ENCODE measurements at regions not wholly inside any gene's neighbourhood (a gene's known extent, or its start where the extent isn't known, plus 50 kb on each side); places are given as distances from the start of the nearest gene placed in this dataset.
A peak's percentile ranks its signal among the peaks of the same experiment; 100 is the strongest.
"Not testable (repeated sequence)": the region's sequence is repeated elsewhere in the genome, so short reads cannot be mapped to it uniquely, and the experiment has no call there.

- Histone ChIP-seq H3K27me3 (ENCODE audit: low read depth) (no peaks in the 10 kb centered on the region), H3K4me1 (no peaks in the 10 kb centered on the region), H3K36me3 (replicated peaks) (no peaks in the 10 kb centered on the region), H3K4me3 (no peak overlapping the region), H3K9me3 (no peaks in the 10 kb centered on the region)
- in situ Hi-C loops (cut with MboI; ENCODE audit: low sequenced_read_pairs) = no loop called here
- DNase-seq (ENCODE audit: low spot score in 2 of 2) = no peak
Observed at GRCh38 chr4:135515295-135515694, 1313.7 kb upstream of the PABPC4L start.

GRCh38 chr4:135510582-135510981 lies 1309.0 kb upstream of the PABPC4L start:
- DNase-seq (ENCODE audit: low spot score in 2 of 2) = no peak
- in situ Hi-C loops (cut with MboI; ENCODE audit: low sequenced_read_pairs) = no loop called here
- H3K27me3 ChIP-seq (ENCODE audit: low read depth) = no peaks in the 10 kb centered on the region

GRCh38 chr4:135508006-135508714 lies 1306.6 kb upstream of the PABPC4L start:
- H3K4me1 ChIP-seq = no peaks in the 10 kb centered on the region
- in situ Hi-C loops (cut with MboI; ENCODE audit: low sequenced_read_pairs) = no loop called here
- H3K4me3 ChIP-seq = no peak overlapping the region
- no peaks in the 10 kb centered on the region for H3K36me3 ChIP-seq (replicated peaks)
- no peaks in the 10 kb centered on the region for H3K27me3 ChIP-seq (ENCODE audit: low read depth)
- H3K9me3 ChIP-seq = no peaks in the 10 kb centered on the region
- no peak for DNase-seq (ENCODE audit: low spot score in 2 of 2)

More at GRCh38 chr4:135510582-135510981, 1309.0 kb upstream of the PABPC4L start:
- Histone ChIP-seq H3K36me3 (replicated peaks) (no peaks in the 10 kb centered on the region), H3K9me3 (no peaks in the 10 kb centered on the region), H3K4me3 (no peak overlapping the region), H3K4me1 (no peaks in the 10 kb centered on the region)

GRCh38 chr4:135497563-135498152 lies 1296.1 kb upstream of the PABPC4L start:
- Histone ChIP-seq H3K4me3 (no peak overlapping the region), H3K4me1 (no peaks in the 10 kb centered on the region), H3K36me3 (replicated peaks) (no peaks in the 10 kb centered on the region), H3K9me3 (no peaks in the 10 kb centered on the region), H3K27me3 (ENCODE audit: low read depth) (no peaks in the 10 kb centered on the region)
- in situ Hi-C loops (cut with MboI; ENCODE audit: low sequenced_read_pairs) = no loop called here
- no peak for DNase-seq (ENCODE audit: low spot score in 2 of 2)

- Histone ChIP-seq H3K4me1 (no peaks in the 10 kb centered on the region), H3K36me3 (replicated peaks) (no peaks in the 10 kb centered on the region), H3K27me3 (ENCODE audit: low read depth) (no peaks in the 10 kb centered on the region), H3K4me3 (no peak overlapping the region), H3K9me3 (no peaks in the 10 kb centered on the region)
- in situ Hi-C loops (cut with MboI; ENCODE audit: low sequenced_read_pairs) = no loop called here
- DNase-seq (ENCODE audit: low spot score in 2 of 2) = no peak
Observed at GRCh38 chr4:135492439-135492838, 1290.8 kb upstream of the PABPC4L start.

- H3K4me3 ChIP-seq = no peak overlapping the region
Observed at GRCh38 chr4:135485371-135485770, 1283.8 kb upstream of the PABPC4L start.

GRCh38 chr4:135476272-135476671 lies 1274.7 kb upstream of the PABPC4L start:
- DNase-seq (ENCODE audit: low spot score in 2 of 2) = no peak
- Histone ChIP-seq H3K9me3 (no peaks in the 10 kb centered on the region), H3K27me3 (ENCODE audit: low read depth) (no peaks in the 10 kb centered on the region), H3K4me3 (no peak overlapping the region), H3K4me1 (no peaks in the 10 kb centered on the region), H3K36me3 (replicated peaks) (no peaks in the 10 kb centered on the region)
- in situ Hi-C loops (cut with MboI; ENCODE audit: low sequenced_read_pairs) = no loop called here

More at GRCh38 chr4:135485371-135485770, 1283.8 kb upstream of the PABPC4L start:
- in situ Hi-C loops (cut with MboI; ENCODE audit: low sequenced_read_pairs) = no loop called here
- no peaks in the 10 kb centered on the region for H3K27me3 ChIP-seq (ENCODE audit: low read depth)
- no peaks in the 10 kb centered on the region for H3K9me3 ChIP-seq
- H3K4me1 ChIP-seq = peaks cover 3% of the 10 kb centered on the region; the same call in 1 of the 2 replicates
- DNase-seq (ENCODE audit: low spot score in 2 of 2) = no peak
- H3K36me3 ChIP-seq (replicated peaks) = no peaks in the 10 kb centered on the region

- Histone ChIP-seq H3K9me3 (no peaks in the 10 kb centered on the region), H3K4me1 (no peaks in the 10 kb centered on the region), H3K27me3 (ENCODE audit: low read depth) (no peaks in the 10 kb centered on the region), H3K4me3 (no peak overlapping the region), H3K36me3 (replicated peaks) (no peaks in the 10 kb centered on the region)
- DNase-seq (ENCODE audit: low spot score in 2 of 2) = no peak
- in situ Hi-C loops (cut with MboI; ENCODE audit: low sequenced_read_pairs) = no loop called here
Observed at GRCh38 chr4:135464311-135464710, 1262.7 kb upstream of the PABPC4L start.

GRCh38 chr4:135447598-135447997 lies 1246.0 kb upstream of the PABPC4L start:
- H3K27me3 ChIP-seq (ENCODE audit: low read depth); in situ Hi-C loops (cut with MboI; ENCODE audit: low sequenced_read_pairs); DNase-seq (ENCODE audit: low spot score in 2 of 2); H3K36me3 ChIP-seq (replicated peaks); H3K9me3 ChIP-seq; H3K4me1 ChIP-seq; H3K4me3 ChIP-seq: not testable (repeated sequence)

- in situ Hi-C loops (cut with MboI; ENCODE audit: low sequenced_read_pairs) = no loop called here
- no peak for DNase-seq (ENCODE audit: low spot score in 2 of 2)
Observed at GRCh38 chr4:135434936-135435335, 1233.3 kb upstream of the PABPC4L start.

GRCh38 chr4:135429528-135429927 lies 1227.9 kb upstream of the PABPC4L start:
- in situ Hi-C loops (cut with MboI; ENCODE audit: low sequenced_read_pairs) = no loop called here
- no peaks in the 10 kb centered on the region for H3K27me3 ChIP-seq (ENCODE audit: low read depth)
- DNase-seq (ENCODE audit: low spot score in 2 of 2) = no peak
- H3K4me1 ChIP-seq = no peaks in the 10 kb centered on the region
- H3K9me3 ChIP-seq = no peaks in the 10 kb centered on the region
- no peak overlapping the region for H3K4me3 ChIP-seq
- no peaks in the 10 kb centered on the region for H3K36me3 ChIP-seq (replicated peaks)

More at GRCh38 chr4:135434936-135435335, 1233.3 kb upstream of the PABPC4L start:
- no peak overlapping the region for H3K4me3 ChIP-seq
- H3K36me3 ChIP-seq (replicated peaks) = no peaks in the 10 kb centered on the region
- no peaks in the 10 kb centered on the region; the same call in 1 of the 2 replicates for H3K9me3 ChIP-seq
- no peaks in the 10 kb centered on the region for H3K27me3 ChIP-seq (ENCODE audit: low read depth)
- no peaks in the 10 kb centered on the region for H3K4me1 ChIP-seq

GRCh38 chr4:135418353-135418752 lies 1216.8 kb upstream of the PABPC4L start:
- in situ Hi-C loops (cut with MboI; ENCODE audit: low sequenced_read_pairs) = no loop called here
- peak; percentile 20 to 39 for DNase-seq (ENCODE audit: low spot score in 2 of 2)
- Histone ChIP-seq H3K4me3 (no peak overlapping the region), H3K27me3 (ENCODE audit: low read depth) (no peaks in the 10 kb centered on the region), H3K36me3 (replicated peaks) (no peaks in the 10 kb centered on the region), H3K9me3 (no peaks in the 10 kb centered on the region), H3K4me1 (no peaks in the 10 kb centered on the region)

- no peak for DNase-seq (ENCODE audit: low spot score in 2 of 2)
- Histone ChIP-seq H3K4me1 (no peaks in the 10 kb centered on the region), H3K4me3 (no peak overlapping the region), H3K36me3 (replicated peaks) (no peaks in the 10 kb centered on the region), H3K9me3 (no peaks in the 10 kb centered on the region), H3K27me3 (ENCODE audit: low read depth) (no peaks in the 10 kb centered on the region)
- in situ Hi-C loops (cut with MboI; ENCODE audit: low sequenced_read_pairs) = no loop called here
Observed at GRCh38 chr4:135412213-135412612, 1210.6 kb upstream of the PABPC4L start.

GRCh38 chr4:135411251-135411650 lies 1209.7 kb upstream of the PABPC4L start:
- H3K9me3 ChIP-seq = no peaks in the 10 kb centered on the region; the same call in 1 of the 2 replicates
- in situ Hi-C loops (cut with MboI; ENCODE audit: low sequenced_read_pairs) = no loop called here
- no peaks in the 10 kb centered on the region for H3K36me3 ChIP-seq (replicated peaks)
- no peak for DNase-seq (ENCODE audit: low spot score in 2 of 2)
- H3K4me3 ChIP-seq = no peak overlapping the region
- H3K27me3 ChIP-seq (ENCODE audit: low read depth) = no peaks in the 10 kb centered on the region
- H3K4me1 ChIP-seq = no peaks in the 10 kb centered on the region

Data from HAP-1 (cell line).